Body of pancreas (tissue), 4 donors: ENCODE measurements at regions not wholly inside any gene's neighbourhood (a gene's known extent, or its start where the extent isn't known, plus 50 kb on each side); places are given as distances from the start of the nearest gene placed in this dataset.

ENCODE experiments used
- ATAC-seq: fragments of 150-250 bp; one replicate; pipeline ENCODE4 v1.9.1; 2016
- DNase-seq, 4 donors: peaks; one replicate each; pipeline ENCODE4 v3.0.0-alpha.2; 2019
- H3K27ac ChIP-seq, 4 donors: fragments of 200-600 bp; sonication (generic); 1 replicate in 3 of 4; 2 replicates in 1 of 4; pipeline versions ENCODE4 v1.5.1 to v1.6.1; 2016 to 2019; ENCODE audit warnings: mild to moderate bottlenecking in 1 of 4, mixed read lengths in 1 of 4, moderate library complexity in 1 of 4
- H3K27me3 ChIP-seq, 2 donors: fragments of 200-600 bp; sonication (generic); one replicate each; pipeline ENCODE4 v1.6.0; 2016; ENCODE audit warnings: mild to moderate bottlenecking in 1 of 2
- H3K36me3 ChIP-seq, 2 donors: fragments of 200-600 bp; sonication (generic); replicated peaks in 1 of 2; 2 replicates each; pipeline ENCODE4 v1.5.1; 2016; ENCODE audit warnings: low read depth in 2 of 2; ENCODE audit not compliant: insufficient read depth in 1 of 2
- H3K4me1 ChIP-seq: fragments of 200-600 bp; sonication (generic); one replicate; pipeline ENCODE4 v1.6.0; 2016
- H3K4me3 ChIP-seq, 2 donors: fragments of 200-600 bp; sonication (generic); 1 replicate in 1 of 2; 2 replicates in 1 of 2; pipeline ENCODE4 v1.5.1; 2016 to 2019
- H3K9me3 ChIP-seq, 3 donors: fragments of 200-600 bp; sonication (generic); 1 replicate in 2 of 3; 2 replicates in 1 of 3; pipeline ENCODE4 v1.5.1; 2016
- POLR2A ChIP-seq, 3 donors: fragments of 450-650 bp; IDR thresholded peaks; one replicate each; pipeline ENCODE4 v1.6.1; 2016; ENCODE audit warnings: antibody characterized with exemption in 3 of 3, mild to moderate bottlenecking in 2 of 3
- WGBS, 2 donors: methylation state at CpG; one replicate each; pipeline ENCODE4 v1.1.5; 2017; 5-methylcytosine and 5-hydroxymethylcytosine counted together
- intact Hi-C: fragments of 100-400 bp; cut with DNase I; formaldehyde crosslinking; loops from one replicate; pipeline ENCODE4 v1.15.1; 2023
- TF ChIP-seq, protein P1 (sequence below), 7 experiments: fragments of 450-650 bp in 4 of 7; fragments of 200-600 bp in 3 of 7; sonication (generic) in 3 of 7; IDR thresholded peaks; one replicate each; pipeline ENCODE4 v1.5.1; 2016 to 2019; ENCODE audit warnings: antibody characterized with exemption in 7 of 7

DNA sequence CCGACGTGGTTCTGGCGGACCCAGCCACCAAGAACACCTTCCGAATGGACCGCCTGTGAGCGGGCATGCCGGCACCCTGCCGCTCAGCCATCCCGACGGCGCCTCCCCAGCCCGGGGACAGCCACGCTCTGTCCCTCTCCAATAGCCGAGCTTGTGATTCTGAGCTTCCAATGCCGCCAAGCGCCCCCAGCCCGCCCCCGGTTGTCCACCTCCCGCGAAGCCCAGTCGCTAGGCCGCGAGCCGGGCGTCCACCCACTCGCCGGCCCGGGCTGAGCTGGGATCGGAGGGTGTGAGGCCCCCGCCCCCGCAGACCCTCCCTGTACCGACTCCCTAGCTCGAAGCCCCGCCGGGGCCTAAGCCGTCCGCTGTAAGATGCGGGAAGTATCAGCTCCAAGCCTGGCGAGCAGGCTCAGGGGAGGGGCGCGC is 1195.1 kb upstream of the CHAC2 start:
- no peaks in the 10 kb centered on the region for H3K36me3 ChIP-seq
- DNase-seq (no peak), ATAC-seq (no peak)
- intact Hi-C loops, result no loop called here
- WGBS, 2 donors, result 91 to 92% methylated on average over 21 to 23 of the region's 41 CpGs
- no peak overlapping the region for H3K4me3 ChIP-seq
- H3K4me1 ChIP-seq, result no peaks in the 10 kb centered on the region
- no peak for TF ChIP-seq POLR2A (IDR thresholded peaks at IDR 0.05)
- TF ChIP-seq, protein P1, sequence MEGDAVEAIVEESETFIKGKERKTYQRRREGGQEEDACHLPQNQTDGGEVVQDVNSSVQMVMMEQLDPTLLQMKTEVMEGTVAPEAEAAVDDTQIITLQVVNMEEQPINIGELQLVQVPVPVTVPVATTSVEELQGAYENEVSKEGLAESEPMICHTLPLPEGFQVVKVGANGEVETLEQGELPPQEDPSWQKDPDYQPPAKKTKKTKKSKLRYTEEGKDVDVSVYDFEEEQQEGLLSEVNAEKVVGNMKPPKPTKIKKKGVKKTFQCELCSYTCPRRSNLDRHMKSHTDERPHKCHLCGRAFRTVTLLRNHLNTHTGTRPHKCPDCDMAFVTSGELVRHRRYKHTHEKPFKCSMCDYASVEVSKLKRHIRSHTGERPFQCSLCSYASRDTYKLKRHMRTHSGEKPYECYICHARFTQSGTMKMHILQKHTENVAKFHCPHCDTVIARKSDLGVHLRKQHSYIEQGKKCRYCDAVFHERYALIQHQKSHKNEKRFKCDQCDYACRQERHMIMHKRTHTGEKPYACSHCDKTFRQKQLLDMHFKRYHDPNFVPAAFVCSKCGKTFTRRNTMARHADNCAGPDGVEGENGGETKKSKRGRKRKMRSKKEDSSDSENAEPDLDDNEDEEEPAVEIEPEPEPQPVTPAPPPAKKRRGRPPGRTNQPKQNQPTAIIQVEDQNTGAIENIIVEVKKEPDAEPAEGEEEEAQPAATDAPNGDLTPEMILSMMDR (IDR thresholded peaks at IDR 0.05), result no peak
- no peak overlapping the region for H3K27ac ChIP-seq
- no peaks in the 10 kb centered on the region for H3K9me3 ChIP-seq
- no peaks in the 10 kb centered on the region for H3K27me3 ChIP-seq

DNA sequence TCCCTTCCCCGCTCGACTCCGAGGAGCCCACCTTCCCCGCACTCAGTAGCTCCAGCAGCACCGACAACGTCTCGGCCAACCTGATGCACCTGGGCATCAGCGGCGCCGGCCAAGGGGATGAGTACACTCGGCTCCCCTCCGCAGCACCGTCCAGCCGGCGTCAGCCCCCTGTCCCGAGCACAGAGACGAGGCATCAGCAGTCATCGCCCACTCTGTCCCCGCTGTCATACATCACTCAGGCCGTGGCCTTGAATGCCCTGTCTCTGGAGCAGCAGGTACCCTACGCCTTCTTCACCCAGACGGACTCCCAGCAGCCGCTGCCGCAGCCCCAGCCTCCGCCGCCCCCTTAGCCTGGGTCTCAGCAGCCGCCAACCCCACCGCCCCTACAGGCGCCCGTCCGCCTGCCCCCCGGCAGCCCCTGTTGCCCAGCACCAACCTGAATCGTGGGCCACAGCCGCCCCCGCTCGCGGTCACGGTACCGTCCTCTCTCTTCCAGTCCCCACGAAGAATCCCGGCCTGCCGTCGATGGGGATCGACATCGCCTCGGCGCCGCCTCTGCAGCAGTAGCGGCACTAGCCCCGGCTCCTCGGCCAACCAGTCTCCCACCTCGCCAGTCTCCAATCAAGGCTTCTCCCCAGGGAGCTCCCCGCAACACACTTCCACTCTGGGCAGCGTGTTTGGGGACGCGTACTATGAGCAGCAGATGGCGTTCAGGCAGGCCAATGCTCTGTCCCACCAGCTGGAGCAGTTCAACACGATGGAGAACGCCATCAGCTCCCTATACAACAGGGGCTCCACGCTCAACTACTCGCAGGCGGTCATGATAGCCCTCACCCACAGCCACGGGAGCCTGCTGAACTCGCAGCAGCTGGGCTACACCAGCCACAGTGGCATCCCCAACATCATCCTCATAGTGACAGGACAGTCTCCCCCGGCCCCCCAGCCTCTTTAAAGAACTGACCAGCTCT is 1195.9 kb upstream of the CHAC2 start:
- 96 to 98% methylated on average over 58 to 59 of the region's 65 CpGs for WGBS, 2 donors
- DNase-seq (no peak), ATAC-seq (no peak)
- H3K4me1 ChIP-seq, result no peaks in the 10 kb centered on the region
- H3K4me3 ChIP-seq, result no peak overlapping the region
- no peaks in the 10 kb centered on the region for H3K9me3 ChIP-seq
- H3K27ac ChIP-seq, result no peak overlapping the region
- intact Hi-C loops, result no loop called here
- H3K27me3 ChIP-seq, result no peaks in the 10 kb centered on the region
- no peak for TF ChIP-seq POLR2A (IDR thresholded peaks at IDR 0.05)
- TF ChIP-seq, protein P1 (IDR thresholded peaks at IDR 0.05), result no peak
- no peaks in the 10 kb centered on the region for H3K36me3 ChIP-seq

DNA sequence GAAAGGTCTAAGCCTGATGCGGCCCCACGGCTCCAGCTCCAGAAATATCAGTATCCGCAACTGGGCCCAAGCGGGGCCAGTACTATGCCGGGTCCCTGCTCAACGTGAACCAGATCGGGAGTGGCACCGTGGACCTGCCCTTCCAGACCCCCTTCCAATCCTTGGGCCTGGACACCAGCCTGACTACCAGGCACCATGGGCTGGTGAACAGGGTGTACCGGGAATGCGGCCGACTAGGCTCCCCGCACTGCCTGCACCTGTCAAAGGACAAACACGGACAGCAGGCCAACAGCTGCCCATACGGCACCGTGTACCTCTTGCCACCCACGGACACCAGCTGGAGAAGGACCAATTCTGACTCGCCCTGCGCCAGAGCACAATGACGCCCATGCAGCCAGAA is 1196.9 kb upstream of the CHAC2 start:
- H3K4me3 ChIP-seq, result no peak overlapping the region
- no peaks in the 10 kb centered on the region for H3K36me3 ChIP-seq
- 88 to 89% methylated on average over 9 to 18 of the region's 19 CpGs for WGBS, 2 donors
- DNase-seq, result no peak
- TF ChIP-seq, protein P1 (IDR thresholded peaks at IDR 0.05), result no peak
- no peak for TF ChIP-seq POLR2A (IDR thresholded peaks at IDR 0.05)
- H3K27me3 ChIP-seq, result no peaks in the 10 kb centered on the region
- no peak overlapping the region for H3K27ac ChIP-seq
- intact Hi-C loops, result no loop called here
- no peaks in the 10 kb centered on the region for H3K4me1 ChIP-seq
- H3K9me3 ChIP-seq, result no peaks in the 10 kb centered on the region
- no peak for ATAC-seq

DNA sequence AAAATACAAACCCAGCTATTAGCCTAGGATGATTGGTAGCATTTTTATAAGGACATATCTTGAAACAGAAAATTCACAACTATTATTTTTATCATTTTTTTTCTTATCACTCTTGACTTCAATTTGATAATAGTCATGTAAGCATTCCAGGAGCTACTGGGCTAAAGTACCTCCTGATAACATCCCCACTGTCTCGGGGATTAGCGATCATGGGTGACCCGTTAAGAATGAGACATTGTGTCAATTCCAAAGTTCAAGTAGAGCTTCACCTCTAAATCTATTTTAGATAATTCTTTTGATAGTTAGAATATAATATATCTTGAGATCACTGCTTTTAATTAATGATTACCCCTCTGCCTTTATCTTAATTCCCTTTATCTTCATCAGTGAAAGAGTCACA is 1204.5 kb upstream of the CHAC2 start:
- TF ChIP-seq POLR2A (IDR thresholded peaks at IDR 0.05), result no peak
- TF ChIP-seq, protein P1 (IDR thresholded peaks at IDR 0.05), result no peak
- no peaks in the 10 kb centered on the region for H3K9me3 ChIP-seq
- ATAC-seq, result no peak
- no peaks in the 10 kb centered on the region for H3K4me1 ChIP-seq
- DNase-seq, result no peak
- H3K36me3 ChIP-seq, result no peaks in the 10 kb centered on the region
- 18 to 28% methylated on average over 3 of the region's 3 CpGs for WGBS, 2 donors
- H3K27ac ChIP-seq, result no peak overlapping the region
- no peak overlapping the region for H3K4me3 ChIP-seq
- intact Hi-C loops, result no loop called here
- no peaks in the 10 kb centered on the region for H3K27me3 ChIP-seq

DNA sequence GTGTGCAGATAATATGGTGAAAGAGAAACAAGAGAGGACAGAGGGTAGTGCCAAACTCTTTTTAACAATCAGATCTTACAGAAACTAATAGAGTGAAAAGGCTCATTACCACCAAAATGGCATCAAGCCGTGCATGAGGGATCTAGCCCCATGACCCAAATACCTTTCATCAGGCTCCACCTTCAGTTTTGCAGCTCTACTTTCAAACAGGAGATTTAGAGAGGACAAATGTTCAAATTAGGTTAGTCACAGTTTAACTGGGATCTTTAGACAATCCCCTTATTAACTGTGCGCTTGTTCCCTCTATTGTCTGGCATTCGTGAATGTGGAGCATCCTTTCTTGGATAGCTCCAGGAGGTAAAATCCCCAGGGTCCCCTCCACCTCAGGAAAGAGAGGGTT is 1209.3 kb upstream of the CHAC2 start:
- H3K4me1 ChIP-seq, result no peaks in the 10 kb centered on the region
- TF ChIP-seq POLR2A (IDR thresholded peaks at IDR 0.05), result no peak
- TF ChIP-seq, protein P1 (IDR thresholded peaks at IDR 0.05), result no peak
- no peak for DNase-seq
- no peaks in the 10 kb centered on the region for H3K36me3 ChIP-seq
- no peak overlapping the region for H3K4me3 ChIP-seq
- WGBS, 2 donors, result 78 to 86% methylated on average over 3 of the region's 3 CpGs
- no peak for ATAC-seq
- no peak overlapping the region for H3K27ac ChIP-seq
- intact Hi-C loops, result no loop called here
- H3K27me3 ChIP-seq, result no peaks in the 10 kb centered on the region
- H3K9me3 ChIP-seq, result no peaks in the 10 kb centered on the region
